ENCODE measurements at regions not wholly inside any gene's neighbourhood (a gene's known extent, or its start where the extent isn't known, plus 50 kb on each side); places are given as distances from the start of the nearest gene placed in this dataset.
"Not testable (repeated sequence)": the region's sequence is repeated elsewhere in the genome, so short reads cannot be mapped to it uniquely, and the experiment has no call there.

GRCh38 chr9:7316166-7316795, 483.3 kb downstream of the DMAC1 start:
- no peak for TF ChIP-seq CTCF (IDR thresholded peaks at IDR 0.05)
- H3K4me1 ChIP-seq: peaks cover 0 to 4% of the 10 kb centered on the region in 2 donors
- H3K27ac ChIP-seq: peak overlapping the region; percentile 47 to 72
- no peaks in the 10 kb centered on the region for H3K36me3 ChIP-seq
- H3K27me3 ChIP-seq: no peaks in the 10 kb centered on the region
- H3K9me3 ChIP-seq: peaks cover 0 to 26% of the 10 kb centered on the region in 2 donors
- no peak overlapping the region for H3K4me3 ChIP-seq
- DNase-seq (ENCODE audit: low spot score): no peak

GRCh38 chr9:7315746-7316145, 483.8 kb downstream of the DMAC1 start:
- no peak for TF ChIP-seq CTCF (IDR thresholded peaks at IDR 0.05)
- peak overlapping the region; percentile 21 to 52 for H3K27ac ChIP-seq
- no peak for DNase-seq (ENCODE audit: low spot score)
- H3K4me3 ChIP-seq: no peak overlapping the region
- H3K4me1 ChIP-seq: peaks cover 0 to 4% of the 10 kb centered on the region in 2 donors
- H3K9me3 ChIP-seq: peaks cover 0 to 30% of the 10 kb centered on the region in 2 donors
- H3K27me3 ChIP-seq: no peaks in the 10 kb centered on the region
- no peaks in the 10 kb centered on the region for H3K36me3 ChIP-seq

- no peak overlapping the region for H3K4me3 ChIP-seq
- no peak for TF ChIP-seq CTCF (IDR thresholded peaks at IDR 0.05)
- H3K9me3 ChIP-seq: peaks cover 0 to 35% of the 10 kb centered on the region in 2 donors
- DNase-seq (ENCODE audit: low spot score): no peak
- H3K27ac ChIP-seq: peak overlapping the region in 1 of 2 donors; percentile 52
- peaks cover 0 to 4% of the 10 kb centered on the region in 2 donors for H3K4me1 ChIP-seq
- no peaks in the 10 kb centered on the region for H3K27me3 ChIP-seq
- no peaks in the 10 kb centered on the region for H3K36me3 ChIP-seq
Measured at GRCh38 chr9:7315116-7315515, 484.5 kb downstream of the DMAC1 start.

- Histone ChIP-seq H3K36me3 (no peaks in the 10 kb centered on the region), H3K27me3 (no peaks in the 10 kb centered on the region), H3K27ac (no peak overlapping the region), H3K4me3 (no peak overlapping the region), H3K4me1 (peaks cover 0 to 4% of the 10 kb centered on the region in 2 donors), H3K9me3 (peaks cover 0 to 48% of the 10 kb centered on the region in 2 donors)
- TF ChIP-seq CTCF (IDR thresholded peaks at IDR 0.05): no peak
- DNase-seq (ENCODE audit: low spot score): no peak
Measured at GRCh38 chr9:7313389-7313788, 486.2 kb downstream of the DMAC1 start.

- peaks cover 0 to 53% of the 10 kb centered on the region in 2 donors for H3K9me3 ChIP-seq
- not testable (repeated sequence) for DNase-seq (ENCODE audit: low spot score); H3K27ac ChIP-seq; H3K4me3 ChIP-seq; H3K4me1 ChIP-seq; H3K27me3 ChIP-seq; H3K36me3 ChIP-seq
Measured at GRCh38 chr9:7309051-7309450, 490.5 kb downstream of the DMAC1 start.

GRCh38 chr9:7305677-7306076, 493.9 kb downstream of the DMAC1 start:
- H3K27ac ChIP-seq: no peak overlapping the region
- H3K4me3 ChIP-seq: no peak overlapping the region
- H3K36me3 ChIP-seq: no peaks in the 10 kb centered on the region
- no peaks in the 10 kb centered on the region for H3K27me3 ChIP-seq
- peaks cover 0 to 25% of the 10 kb centered on the region in 2 donors for H3K9me3 ChIP-seq
- TF ChIP-seq CTCF (IDR thresholded peaks at IDR 0.05): no peak
- no peaks in the 10 kb centered on the region for H3K4me1 ChIP-seq
- DNase-seq (ENCODE audit: low spot score): no peak
